ENCODE measurements at regions not wholly inside any gene's neighbourhood (a gene's known extent, or its start where the extent isn't known, plus 50 kb on each side); places are given as distances from the start of the nearest gene placed in this dataset.
"Not testable (repeated sequence)": the region's sequence is repeated elsewhere in the genome, so short reads cannot be mapped to it uniquely, and the experiment has no call there.

DNA sequence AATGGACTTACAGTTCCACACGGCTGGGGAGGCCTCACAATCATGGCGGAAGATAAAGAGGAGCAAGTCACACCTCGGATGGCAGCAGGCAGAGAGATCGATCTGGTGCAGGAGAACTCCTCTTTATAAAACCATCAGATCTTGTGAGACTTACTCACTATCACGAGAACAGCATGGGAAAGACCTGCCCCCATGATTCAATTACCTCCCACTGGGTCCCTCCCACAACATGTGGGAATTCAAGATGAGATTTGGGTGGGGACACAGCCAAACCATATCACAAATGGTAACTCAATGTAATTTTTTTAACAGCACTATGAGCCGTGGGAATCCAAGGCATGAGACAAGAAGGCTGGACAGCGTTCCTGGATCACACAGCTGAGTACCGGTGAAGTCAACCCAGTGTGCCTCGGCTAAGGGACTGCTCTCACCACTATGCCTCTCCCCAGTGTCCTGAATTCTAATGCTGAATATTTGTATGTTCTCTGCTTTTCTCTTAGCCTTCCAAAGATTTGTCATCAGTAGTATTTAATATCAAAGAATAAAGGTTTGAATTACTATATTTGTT is 84.3 kb downstream of the IRS2 start:
- intact Hi-C loops (cut with DNase I); DNase-seq (ENCODE audit: low spot score): not testable (repeated sequence)

DNA sequence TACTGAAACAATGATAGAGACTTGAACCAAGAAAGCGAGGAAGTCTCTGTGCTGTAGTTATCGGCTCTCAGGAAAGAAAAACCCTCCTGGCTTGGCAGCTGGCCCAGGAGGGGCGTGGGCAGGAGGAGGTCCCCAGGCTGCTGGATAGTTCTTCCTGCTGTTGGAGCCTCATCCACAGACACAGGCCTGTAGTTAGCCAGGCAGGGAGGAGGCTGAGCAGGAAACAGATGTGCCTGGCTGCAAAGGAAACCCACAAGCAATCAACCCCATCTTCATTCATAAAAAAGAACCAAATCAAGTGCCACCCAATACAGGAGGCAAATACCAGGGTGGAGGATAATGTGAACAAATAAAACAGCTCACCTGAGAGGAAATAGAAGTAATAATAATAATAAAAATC is 86.2 kb downstream of the IRS2 start:
- peak; percentile 90 for DNase-seq (ENCODE audit: low spot score)
- intact Hi-C loops (cut with DNase I): no loop called here

DNA sequence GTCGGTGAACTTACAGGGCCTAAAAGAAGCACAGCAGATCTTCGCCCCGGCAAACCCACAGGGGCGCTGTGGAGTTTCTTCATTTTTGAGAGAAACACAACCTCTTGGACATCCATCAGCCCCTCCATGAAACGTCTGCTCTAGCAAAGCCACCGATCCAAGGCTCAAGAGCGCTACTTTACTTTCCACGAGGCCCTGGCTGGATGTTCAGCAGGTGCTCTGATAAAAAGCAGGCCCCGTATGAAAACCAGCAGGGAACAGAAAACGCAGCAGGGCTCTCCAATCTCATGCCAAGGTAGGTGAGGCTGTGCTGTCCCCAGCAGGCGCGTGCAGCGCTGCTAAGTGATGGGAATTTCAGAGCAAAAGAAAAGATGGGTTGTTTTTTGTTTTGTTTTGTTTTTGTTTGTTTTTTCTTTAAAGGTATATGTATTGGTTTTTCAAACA is 86.7 kb downstream of the IRS2 start:
- intact Hi-C loops (cut with DNase I): no loop called here
- no peak for DNase-seq (ENCODE audit: low spot score)

DNA sequence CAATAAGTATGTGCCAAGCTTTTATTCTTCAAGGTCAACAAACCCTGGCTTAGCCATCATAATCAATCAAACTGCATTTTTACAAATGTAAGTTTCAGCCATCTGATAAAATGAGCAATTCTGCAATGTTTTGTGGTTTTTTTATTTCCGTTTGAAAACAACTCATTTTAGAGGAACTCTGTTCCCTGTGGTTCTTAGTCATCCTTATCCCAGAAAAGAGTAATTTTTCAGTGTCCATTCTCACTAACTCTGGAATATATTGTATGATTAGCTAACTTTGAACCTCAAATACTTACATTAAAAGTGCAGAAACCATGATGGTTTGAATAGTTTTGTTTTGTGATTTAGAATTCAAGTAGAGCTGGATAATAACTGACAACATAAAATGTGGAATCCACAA is 87.6 kb downstream of the IRS2 start:
- intact Hi-C loops (cut with DNase I): no loop called here
- DNase-seq (ENCODE audit: low spot score): no peak

DNA sequence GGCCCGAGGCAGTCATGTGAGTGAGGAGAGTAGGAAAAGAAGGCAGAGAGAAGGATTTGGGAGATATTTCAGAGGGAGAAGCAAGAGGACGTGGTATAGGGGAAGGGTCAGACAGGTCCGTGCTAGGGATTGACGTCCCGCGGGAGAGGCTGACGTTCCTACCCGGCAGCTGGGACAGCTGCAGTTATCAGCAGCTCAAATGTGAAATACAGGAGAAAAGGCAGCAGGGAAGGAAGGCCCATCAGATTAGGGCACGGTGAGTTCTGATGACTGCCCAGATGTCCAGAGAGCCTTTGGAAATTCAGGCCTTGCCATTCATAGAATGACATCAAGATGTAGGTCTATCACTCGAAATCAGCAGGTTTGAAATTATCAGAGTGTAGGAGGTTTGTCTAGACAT is 88.4 kb downstream of the IRS2 start:
- no peak for DNase-seq (ENCODE audit: low spot score)
- intact Hi-C loops (cut with DNase I): no loop called here

DNA sequence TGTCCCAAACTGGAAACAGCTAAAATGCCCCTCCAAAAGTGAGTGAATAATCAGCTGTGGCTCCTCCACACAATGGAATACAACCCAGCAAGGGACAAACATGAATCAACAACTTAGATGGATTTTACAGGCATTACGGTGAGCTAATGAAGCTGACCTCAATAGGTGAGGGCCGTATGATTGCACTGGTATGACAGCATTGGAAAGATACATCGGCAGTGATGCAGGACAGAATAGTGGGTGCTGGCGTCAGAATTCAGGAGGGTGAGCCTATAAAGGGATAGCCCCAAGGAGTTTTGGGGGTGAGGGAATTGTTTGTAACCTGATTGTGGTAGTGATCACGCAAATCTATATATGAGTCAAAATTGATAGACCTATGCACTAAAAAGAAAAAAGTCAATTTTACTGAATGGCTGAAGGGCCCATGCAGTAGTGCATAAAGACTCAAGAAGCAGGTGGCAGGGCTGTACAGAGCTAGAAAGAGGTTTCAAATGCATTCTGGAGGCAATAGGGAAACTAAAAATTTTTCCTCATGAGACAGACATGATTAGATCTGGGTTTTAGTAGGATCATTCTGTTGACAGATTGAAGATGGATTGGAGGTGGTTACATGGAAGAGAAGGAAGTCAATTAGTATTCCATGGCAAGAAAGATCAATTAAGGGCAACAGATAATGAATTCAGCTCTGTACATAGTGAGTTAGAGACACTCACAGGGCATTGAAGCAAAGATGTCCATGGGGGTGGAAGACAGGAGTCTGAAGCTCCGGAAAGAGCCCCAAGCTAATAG is 90.8 kb downstream of the IRS2 start:
- intact Hi-C loops (cut with DNase I): no loop called here
- DNase-seq (ENCODE audit: low spot score): no peak

DNA sequence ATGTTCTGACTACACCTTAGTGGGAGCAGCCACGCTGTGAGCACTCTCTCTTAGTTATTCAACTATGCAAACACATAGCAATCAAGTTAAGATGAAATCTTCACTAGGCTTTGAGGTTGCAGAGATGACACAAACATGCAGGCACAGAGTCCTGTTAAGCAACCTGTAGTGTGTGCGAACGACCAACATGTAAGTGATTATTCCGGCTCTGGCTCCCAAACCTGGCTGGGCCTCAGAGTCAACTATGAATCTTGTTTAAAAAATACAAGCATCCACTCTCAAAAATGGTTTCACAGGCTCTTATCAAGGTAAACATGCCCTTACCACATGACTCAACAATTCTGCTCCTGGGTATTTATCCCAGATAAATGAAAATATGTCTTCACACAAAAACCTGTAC is 91.4 kb downstream of the IRS2 start:
- no peak for DNase-seq (ENCODE audit: low spot score)
- intact Hi-C loops (cut with DNase I): no loop called here

DNA sequence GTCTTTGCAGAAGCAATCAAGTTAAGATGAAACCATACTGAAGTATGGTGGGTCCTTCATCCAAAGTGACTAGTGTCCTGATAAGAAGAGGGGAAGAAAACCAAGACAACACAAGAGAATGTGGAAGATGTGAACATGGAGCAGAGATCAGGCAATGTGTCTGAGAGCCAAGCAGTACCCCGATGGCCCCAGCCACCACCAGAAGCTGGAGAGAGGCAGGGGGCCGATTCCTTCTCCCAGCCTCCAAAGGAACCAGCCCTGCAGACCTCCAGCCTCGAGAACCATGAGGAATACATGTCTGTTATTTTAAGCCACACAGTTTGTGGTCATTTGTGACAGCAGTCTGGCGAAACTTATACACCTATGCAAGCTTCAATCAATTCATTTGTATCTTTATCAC is 93.2 kb downstream of the IRS2 start:
- intact Hi-C loops (cut with DNase I): no loop called here
- DNase-seq (ENCODE audit: low spot score): no peak

DNA sequence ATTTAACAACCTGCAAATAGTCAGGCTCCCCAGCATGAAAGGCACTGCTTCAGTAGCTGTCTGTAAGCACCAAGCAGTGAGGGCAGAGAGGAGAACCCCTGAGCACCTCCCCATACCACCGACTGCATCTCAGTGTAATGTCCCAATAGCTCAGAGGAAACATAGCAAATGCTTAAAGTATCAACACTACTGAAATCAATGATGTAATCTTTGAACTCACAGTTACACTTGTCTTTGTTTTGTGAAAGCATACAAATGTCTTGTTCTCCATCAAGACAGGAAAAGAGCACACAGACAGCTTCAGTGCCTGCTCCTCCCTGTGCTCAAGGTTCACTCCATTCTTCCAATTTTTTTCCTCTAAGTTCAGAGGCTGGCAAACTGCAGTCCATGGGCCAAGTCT is 94.7 kb downstream of the IRS2 start:
- intact Hi-C loops (cut with DNase I): no loop called here
- no peak for DNase-seq (ENCODE audit: low spot score)

DNA sequence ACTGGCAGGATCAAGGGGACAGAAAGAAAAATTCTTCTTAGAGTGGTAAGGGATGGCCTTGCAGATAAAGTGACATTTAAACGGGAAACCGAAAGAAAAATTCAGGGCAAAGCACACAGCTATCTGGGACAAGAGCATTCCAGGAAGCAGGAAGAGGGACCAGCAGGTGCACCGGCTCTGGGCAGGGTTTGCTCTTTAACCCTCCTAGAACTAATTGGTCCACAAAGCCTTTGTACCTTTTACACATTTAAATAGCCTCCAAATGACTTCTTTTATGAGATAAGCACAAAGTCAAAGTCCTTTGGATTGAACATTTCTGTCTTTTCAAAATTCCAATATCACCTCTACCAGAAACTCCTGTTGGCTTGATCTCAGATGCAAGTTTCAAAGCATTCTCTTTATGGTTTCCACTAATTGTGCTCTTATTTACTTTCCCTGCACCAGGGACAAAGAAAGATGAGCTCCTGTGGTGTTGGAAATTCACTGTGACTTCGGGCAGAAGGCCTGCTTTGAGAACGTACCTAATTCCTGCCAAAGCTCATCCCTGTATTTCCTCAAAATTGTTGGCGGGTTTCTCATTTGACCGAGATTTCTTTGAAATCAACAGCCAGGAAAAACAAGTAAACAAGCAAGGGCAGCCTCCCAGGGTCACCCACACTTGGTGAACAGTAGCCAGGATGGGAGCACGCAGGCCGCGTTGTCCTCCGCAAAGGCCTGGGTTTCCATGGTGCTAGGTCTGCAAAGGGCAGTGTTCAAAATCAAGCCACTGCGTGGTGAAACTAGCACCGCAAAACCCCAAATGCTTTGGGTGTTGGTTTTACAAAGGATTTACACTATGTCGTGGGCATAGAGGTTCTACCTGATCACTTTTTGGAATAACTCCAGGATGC is 98.6 kb downstream of the IRS2 start:
- intact Hi-C loops (cut with DNase I): no loop called here
- DNase-seq (ENCODE audit: low spot score): no peak

DNA sequence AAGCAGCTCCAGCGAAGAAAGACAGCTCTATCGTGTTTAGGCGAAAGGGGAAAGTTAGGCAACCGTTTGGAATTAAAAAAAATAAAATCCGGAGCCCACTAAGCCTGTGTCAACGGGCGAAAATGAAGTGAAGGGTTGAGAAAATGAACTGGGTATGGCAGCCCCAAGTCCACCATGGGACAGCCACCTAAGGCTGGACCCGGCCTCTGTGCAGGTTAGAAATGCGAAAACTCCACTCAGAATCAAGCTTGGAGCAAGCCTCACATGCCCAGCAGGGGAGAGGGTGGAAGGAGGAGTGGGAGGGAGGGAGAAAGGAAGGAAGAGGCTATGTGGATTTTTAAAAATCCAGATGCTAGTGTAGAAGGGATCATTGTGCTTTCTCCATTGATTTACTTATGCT is 101.2 kb downstream of the IRS2 start:
- intact Hi-C loops (cut with DNase I): no loop called here
- DNase-seq (ENCODE audit: low spot score): no peak

DNA sequence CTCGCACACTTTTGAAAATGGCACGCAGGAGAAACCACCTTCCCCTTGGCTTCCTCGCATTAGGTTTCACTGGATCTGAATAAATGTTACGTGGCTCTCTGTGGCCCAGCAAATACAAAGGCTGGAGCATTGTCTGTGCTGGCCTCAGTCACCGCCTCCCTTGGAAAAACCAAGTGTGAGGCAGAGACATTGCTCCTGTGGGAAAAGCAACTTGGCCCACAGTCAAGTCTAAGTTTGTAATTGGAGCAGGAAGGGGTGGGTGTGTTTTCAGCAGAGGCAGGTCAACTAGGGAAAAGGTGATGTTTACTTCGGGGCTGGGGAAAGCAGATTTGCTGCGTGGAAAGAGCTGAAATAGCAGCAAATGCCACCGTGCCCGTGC is 101.6 kb downstream of the IRS2 start:
- intact Hi-C loops (cut with DNase I): no loop called here
- DNase-seq (ENCODE audit: low spot score): no peak

DNA sequence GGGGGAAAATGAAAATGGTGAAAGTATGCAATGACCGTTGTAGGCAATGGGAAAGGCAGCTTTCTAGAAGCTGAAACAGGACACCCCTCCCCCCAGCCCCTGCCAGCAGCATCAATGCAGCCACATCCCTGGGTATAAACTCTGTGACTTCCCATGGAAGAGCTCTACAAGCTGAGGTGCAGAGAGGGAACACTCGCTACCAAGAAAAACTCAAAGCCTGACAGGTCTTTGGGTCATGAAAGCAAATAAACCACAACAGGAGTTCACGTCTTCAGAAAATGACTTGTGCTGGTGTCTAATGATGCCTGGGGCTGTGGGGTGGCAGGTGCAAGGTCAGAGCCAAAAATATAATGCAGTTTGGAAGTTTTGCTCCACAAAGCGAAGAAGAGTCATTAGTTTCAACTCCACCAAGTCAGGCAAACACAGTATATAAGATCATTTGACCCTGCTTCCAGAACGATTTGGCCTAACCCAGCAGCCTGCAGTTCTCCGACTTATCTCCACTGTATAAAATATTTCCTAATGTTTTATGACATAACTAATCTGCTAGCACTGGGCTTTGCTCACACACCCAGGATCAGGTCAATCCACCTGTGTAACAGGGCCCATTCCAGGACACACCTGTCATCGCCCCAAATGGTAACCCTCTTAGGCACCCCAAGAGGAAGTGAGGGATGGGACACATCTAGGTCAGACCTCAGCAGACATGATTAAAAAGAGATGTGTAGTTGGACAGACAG is 102.1 kb downstream of the IRS2 start:
- intact Hi-C loops (cut with DNase I): no loop called here
- DNase-seq (ENCODE audit: low spot score): no peak

DNA sequence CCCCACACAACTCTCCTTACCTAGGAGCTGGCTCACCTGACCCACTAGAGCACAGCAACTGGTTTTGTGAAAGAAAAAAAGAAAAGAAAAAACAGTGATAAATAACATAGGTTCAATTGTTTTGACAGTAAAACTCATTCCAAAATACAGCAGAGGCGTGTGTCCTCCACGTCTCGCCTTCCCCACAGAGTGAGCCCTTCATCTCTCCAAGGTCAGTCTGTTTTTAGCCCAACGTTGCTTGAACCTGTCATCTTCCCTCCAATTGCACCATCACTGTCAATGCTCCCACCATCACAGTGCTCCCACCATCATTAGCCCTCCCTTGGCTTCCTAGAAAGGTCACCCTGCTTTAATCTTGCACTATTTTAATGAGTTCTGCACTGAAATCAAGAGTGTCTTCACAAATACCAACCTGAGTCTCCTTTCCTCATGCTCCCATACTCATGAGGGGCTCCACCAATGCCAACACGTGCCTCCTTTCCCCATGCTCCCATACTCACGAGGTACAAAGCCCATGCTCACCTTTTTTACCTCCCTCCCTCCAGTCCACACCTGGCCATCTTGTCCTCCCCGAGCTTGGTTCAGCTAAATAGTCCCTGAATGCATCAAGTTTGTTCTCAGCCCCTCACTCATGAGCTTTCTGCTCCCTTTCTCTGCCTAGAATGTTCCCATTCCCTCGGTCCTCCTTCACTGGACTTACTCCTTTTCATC is 103.7 kb downstream of the IRS2 start:
- intact Hi-C loops (cut with DNase I): no loop called here
- DNase-seq (ENCODE audit: low spot score): no peak

DNA sequence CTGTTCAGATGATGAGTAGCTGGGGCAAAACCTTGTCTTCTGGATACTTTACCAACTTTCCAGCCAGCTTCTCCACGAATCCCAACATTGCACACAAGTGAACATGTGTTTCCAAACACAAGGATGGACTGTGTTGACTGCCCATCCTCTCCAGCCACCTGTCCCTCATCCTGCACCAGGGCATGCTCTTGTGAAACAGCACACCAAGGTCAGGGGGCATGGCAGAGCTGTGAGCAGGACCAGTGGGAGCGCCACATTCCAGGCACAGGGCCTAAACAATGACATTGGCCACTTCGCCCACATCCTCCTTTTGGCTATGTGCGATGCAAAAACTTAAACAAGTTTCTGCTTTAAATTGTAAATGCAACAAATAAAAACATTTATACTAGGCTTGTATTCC is 105.5 kb downstream of the IRS2 start:
- no peak for DNase-seq (ENCODE audit: low spot score)
- intact Hi-C loops (cut with DNase I): no loop called here

DNA sequence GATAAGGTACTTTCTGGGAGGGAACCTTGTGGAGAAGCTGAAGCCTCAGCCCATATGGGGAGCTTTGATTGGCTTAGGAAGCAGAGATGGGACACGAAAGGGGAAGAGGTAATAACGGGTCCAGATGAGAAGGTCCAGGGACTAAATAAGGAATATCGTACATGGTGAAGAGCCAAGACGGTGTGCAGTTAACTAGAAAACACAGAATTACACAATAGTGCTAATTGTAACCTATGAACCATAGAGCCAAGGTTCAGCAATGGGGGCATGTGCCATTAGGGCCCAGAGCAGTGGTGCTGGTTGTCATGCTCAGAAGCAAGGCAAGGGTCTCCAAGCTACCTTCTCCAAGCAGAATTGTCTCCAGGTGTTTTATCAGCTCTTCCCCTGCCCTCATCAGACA is 106.1 kb downstream of the IRS2 start:
- no peak for DNase-seq (ENCODE audit: low spot score)
- intact Hi-C loops (cut with DNase I): no loop called here

DNA sequence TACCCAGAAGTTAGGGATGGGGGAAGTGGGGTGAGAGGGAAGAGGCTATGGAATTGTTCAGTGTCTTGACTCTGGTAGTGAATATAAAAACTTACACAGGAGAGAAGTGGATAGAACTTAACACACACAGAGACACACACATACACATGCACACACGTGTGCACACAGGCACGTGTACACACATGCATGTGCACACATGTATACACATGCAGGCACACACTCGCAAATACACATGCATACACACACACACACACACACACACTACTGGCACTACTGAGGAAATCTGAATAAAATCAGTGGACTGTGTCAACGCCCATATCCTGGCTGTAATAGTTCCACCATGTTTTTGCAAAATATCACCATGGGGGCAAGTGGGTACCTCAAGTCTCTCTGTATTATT is 107.9 kb downstream of the IRS2 start:
- intact Hi-C loops (cut with DNase I): no loop called here
- DNase-seq (ENCODE audit: low spot score): no peak

DNA sequence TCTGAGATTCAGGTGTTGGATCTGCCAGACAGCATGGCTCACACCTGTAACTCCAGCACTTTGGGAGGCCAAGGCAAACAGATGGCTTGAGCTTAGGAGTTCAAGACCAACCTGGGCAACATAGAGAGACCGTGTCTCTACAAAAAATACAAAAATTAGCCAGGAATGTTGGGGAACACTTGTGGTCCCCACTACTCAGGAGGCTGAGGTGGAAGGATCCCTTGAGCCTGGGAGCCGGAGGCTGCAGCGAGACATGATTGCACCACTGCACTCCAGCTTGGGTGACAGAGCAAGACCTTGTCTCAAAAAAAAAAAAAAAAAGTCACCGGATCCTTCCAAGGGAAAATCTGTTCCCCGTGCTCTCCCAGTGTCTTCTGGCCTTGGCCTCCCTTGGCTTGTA is 109.2 kb downstream of the IRS2 start:
- intact Hi-C loops (cut with DNase I): no loop called here

DNA sequence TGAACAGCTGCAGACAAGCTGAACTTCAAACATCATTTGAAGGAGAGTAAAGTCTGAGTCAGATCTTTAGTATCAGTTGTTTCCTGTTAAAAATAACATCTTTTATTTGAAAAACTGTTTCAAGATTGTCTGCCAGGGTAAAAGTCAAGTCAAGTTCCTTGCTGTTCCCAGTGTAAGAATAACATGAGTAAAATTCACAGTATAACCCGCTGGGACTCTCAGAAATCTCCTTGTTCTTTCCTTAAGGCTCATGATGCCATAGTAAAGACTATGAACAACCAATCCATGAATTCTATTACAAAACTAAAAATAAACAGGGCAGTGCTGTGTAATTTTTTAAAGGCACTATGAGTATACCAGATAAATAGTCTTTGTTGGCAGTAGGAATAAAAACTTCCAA is 112.9 kb downstream of the IRS2 start:
- intact Hi-C loops (cut with DNase I): no loop called here
- no peak for DNase-seq (ENCODE audit: low spot score)

More for the DNA sequence above, 109.2 kb downstream of the IRS2 start:
- no peak for DNase-seq (ENCODE audit: low spot score)
